Dermis microvascular lymphatic vessel endothelial cell (primary cell): ENCODE measurements at regions not wholly inside any gene's neighbourhood (a gene's known extent, or its start where the extent isn't known, plus 50 kb on each side); places are given as distances from the start of the nearest gene placed in this dataset.

ENCODE experiments used
- DNase-seq, 2 donors: peaks; one replicate each; pipeline versions ENCODE4 v3.0.0 to v3.0.0-alpha.2; 2010; ENCODE audit warnings: low read depth in 2 of 2

- no peak for DNase-seq
These were observed 782.4 kb upstream of the EYS start for GRCh38 chr6:66489269-66489987.

GRCh38 chr6:66481216-66481615 lies 774.2 kb upstream of the EYS start:
- no peak for DNase-seq

- no peak for DNase-seq
These were observed 771.7 kb upstream of the EYS start for GRCh38 chr6:66478705-66479104.

GRCh38 chr6:66435321-66435720 lies 728.3 kb upstream of the EYS start:
- DNase-seq, result no peak

- DNase-seq, result no peak
These were observed 722.2 kb upstream of the EYS start for GRCh38 chr6:66429210-66429609.

- DNase-seq, result no peak
These were observed 716.0 kb upstream of the EYS start for GRCh38 chr6:66423047-66423446.

- DNase-seq, result no peak
These were observed 714.5 kb upstream of the EYS start for GRCh38 chr6:66421570-66421969.

- DNase-seq, result no peak
These were observed 711.9 kb upstream of the EYS start for GRCh38 chr6:66418906-66419305.

- no peak for DNase-seq
These were observed 696.9 kb upstream of the EYS start for GRCh38 chr6:66403966-66404365.

GRCh38 chr6:66402873-66403272 lies 695.8 kb upstream of the EYS start:
- DNase-seq, result no peak

GRCh38 chr6:66396549-66396948 lies 689.5 kb upstream of the EYS start:
- no peak for DNase-seq

- no peak for DNase-seq
These were observed 689.1 kb upstream of the EYS start for GRCh38 chr6:66396145-66396544.

GRCh38 chr6:66390393-66390792 lies 683.4 kb upstream of the EYS start:
- DNase-seq, result no peak

GRCh38 chr6:66376001-66376400 lies 669.0 kb upstream of the EYS start:
- no peak for DNase-seq

- no peak for DNase-seq
These were observed 662.4 kb upstream of the EYS start for GRCh38 chr6:66369407-66369806.

- no peak for DNase-seq
These were observed 655.9 kb upstream of the EYS start for GRCh38 chr6:66362888-66363287.

GRCh38 chr6:66361886-66362285 lies 654.9 kb upstream of the EYS start:
- DNase-seq, result no peak

GRCh38 chr6:66357781-66358180 lies 650.8 kb upstream of the EYS start:
- no peak for DNase-seq

GRCh38 chr6:66355471-66355870 lies 648.4 kb upstream of the EYS start:
- DNase-seq, result no peak

GRCh38 chr6:66344796-66345195 lies 637.8 kb upstream of the EYS start:
- no peak for DNase-seq

- DNase-seq, result no peak
These were observed 633.7 kb upstream of the EYS start for GRCh38 chr6:66340736-66341135.

GRCh38 chr6:66336176-66336575 lies 629.1 kb upstream of the EYS start:
- DNase-seq, result no peak

GRCh38 chr6:66328200-66328599 lies 621.2 kb upstream of the EYS start:
- no peak for DNase-seq

- no peak for DNase-seq
These were observed 619.2 kb upstream of the EYS start for GRCh38 chr6:66326228-66326627.
